BE2C (cell line): ENCODE measurements at regions not wholly inside any gene's neighbourhood (a gene's known extent, or its start where the extent isn't known, plus 50 kb on each side); places are given as distances from the start of the nearest gene placed in this dataset.

ENCODE experiments used
- DNase-seq: peaks from one replicate; pipeline ENCODE4 v3.0.0-alpha.2; 2020
- H3K27me3 ChIP-seq: fragments of 250-450 bp; sonication (Bioruptor Pico); 2 replicates; pipeline ENCODE4 v1.5.1; 2020; ENCODE audit warnings: mild to moderate bottlenecking
- H3K36me3 ChIP-seq: fragments of 250-450 bp; sonication (Bioruptor Pico); 2 replicates; pipeline ENCODE4 v1.5.1; 2020; ENCODE audit warnings: mild to moderate bottlenecking
- H3K4me1 ChIP-seq: fragments of 250-450 bp; sonication (Bioruptor Pico); 2 replicates; pipeline ENCODE4 v1.5.1; 2020
- H3K4me3 ChIP-seq: 2 replicates; pipeline ENCODE4 v1.5.1; 2011; ENCODE audit warnings: low read depth, low read length
- H3K9me3 ChIP-seq: fragments of 250-450 bp; sonication (Bioruptor Pico); 2 replicates; pipeline ENCODE4 v1.5.1; 2020
- CTCF ChIP-seq: IDR thresholded peaks from 2 replicates; pipeline ENCODE4 v1.5.1; 2012; ENCODE audit warnings: mild to moderate bottlenecking, low read depth, low read length

- no peaks in the 10 kb centered on the region for H3K4me1 ChIP-seq
- H3K27me3 ChIP-seq = no peaks in the 10 kb centered on the region
- no peaks in the 10 kb centered on the region for H3K9me3 ChIP-seq
- H3K4me3 ChIP-seq = no peak overlapping the region
- no peak for TF ChIP-seq CTCF
- no peak for DNase-seq
- no peaks in the 10 kb centered on the region for H3K36me3 ChIP-seq
These were observed 109.9 kb downstream of the LYPLAL1 start for GRCh38 chr1:219283541-219283940.

GRCh38 chr1:219281831-219282230, 108.2 kb downstream of the LYPLAL1 start:
- no peak for DNase-seq
- no peak overlapping the region for H3K4me3 ChIP-seq
- no peaks in the 10 kb centered on the region for H3K36me3 ChIP-seq
- H3K4me1 ChIP-seq = no peaks in the 10 kb centered on the region
- no peaks in the 10 kb centered on the region for H3K9me3 ChIP-seq
- TF ChIP-seq CTCF = no peak
- H3K27me3 ChIP-seq = no peaks in the 10 kb centered on the region

GRCh38 chr1:219279017-219279770, 105.5 kb downstream of the LYPLAL1 start:
- no peak for TF ChIP-seq CTCF
- H3K36me3 ChIP-seq = no peaks in the 10 kb centered on the region
- H3K4me3 ChIP-seq = no peak overlapping the region
- no peaks in the 10 kb centered on the region for H3K27me3 ChIP-seq
- no peaks in the 10 kb centered on the region for H3K9me3 ChIP-seq
- H3K4me1 ChIP-seq = no peaks in the 10 kb centered on the region
- DNase-seq = no peak

- Histone ChIP-seq H3K4me1 (no peaks in the 10 kb centered on the region), H3K36me3 (no peaks in the 10 kb centered on the region), H3K4me3 (no peak overlapping the region), H3K9me3 (no peaks in the 10 kb centered on the region), H3K27me3 (no peaks in the 10 kb centered on the region)
- no peak for DNase-seq
- TF ChIP-seq CTCF = no peak
These were observed 104.6 kb downstream of the LYPLAL1 start for GRCh38 chr1:219278288-219278687.

- Histone ChIP-seq H3K9me3 (no peaks in the 10 kb centered on the region), H3K27me3 (no peaks in the 10 kb centered on the region), H3K4me3 (no peak overlapping the region), H3K36me3 (no peaks in the 10 kb centered on the region), H3K4me1 (no peaks in the 10 kb centered on the region)
- no peak for DNase-seq
- TF ChIP-seq CTCF = no peak
These were observed 103.8 kb downstream of the LYPLAL1 start for GRCh38 chr1:219277304-219278105.
